ENCODE measurements at regions not wholly inside any gene's neighbourhood (a gene's known extent, or its start where the extent isn't known, plus 50 kb on each side); places are given as distances from the start of the nearest gene placed in this dataset.

DNA sequence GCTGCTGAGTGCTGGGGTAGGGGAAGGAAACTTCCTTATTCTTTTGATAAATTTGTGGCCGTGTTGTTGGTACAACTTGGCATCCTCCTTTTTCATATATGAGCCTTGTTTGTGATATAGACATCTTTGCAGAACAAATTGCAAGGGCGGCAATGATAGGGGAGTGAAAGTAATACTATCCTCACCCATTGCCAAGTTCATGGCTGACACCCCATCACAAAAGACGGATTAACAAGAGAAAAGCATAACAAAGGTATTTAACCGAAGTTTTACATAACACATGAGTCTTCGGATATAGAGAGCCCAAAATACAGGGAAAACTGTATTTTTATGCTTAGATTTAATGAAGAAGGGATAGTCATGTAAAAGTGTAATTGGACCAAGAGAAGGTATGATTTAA lies 86.3 kb upstream of the TMPRSS2 start:
- no peak for DNase-seq (ENCODE audit: low read depth)

DNA sequence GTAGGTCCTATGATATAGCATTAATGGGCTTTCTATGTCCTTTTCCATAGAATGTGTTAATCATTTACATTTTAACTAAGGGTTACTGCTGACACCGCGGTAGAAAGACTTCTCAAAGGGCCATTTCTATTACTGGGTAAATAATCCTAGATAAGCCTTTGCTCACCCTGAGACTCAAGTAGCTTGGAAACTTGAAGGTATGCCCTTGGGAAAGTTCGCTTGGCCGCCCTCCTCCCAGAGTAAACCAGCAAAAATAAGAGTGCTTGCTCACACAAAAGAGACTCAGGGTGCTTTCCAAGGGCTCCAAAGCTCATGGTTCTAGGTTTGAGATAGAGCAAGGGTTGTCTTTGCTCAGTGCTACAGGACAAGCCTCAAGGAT lies 85.8 kb upstream of the TMPRSS2 start:
- DNase-seq (ENCODE audit: low read depth) = no peak

GRCh38 chr21:41593051-41593759 lies 85.2 kb upstream of the TMPRSS2 start:
- no peak for DNase-seq (ENCODE audit: low read depth)

GRCh38 chr21:41589620-41590175 lies 81.7 kb upstream of the TMPRSS2 start:
- DNase-seq (ENCODE audit: low read depth) = no peak

GRCh38 chr21:41589131-41589530 lies 81.2 kb upstream of the TMPRSS2 start:
- no peak for DNase-seq (ENCODE audit: low read depth)

DNA sequence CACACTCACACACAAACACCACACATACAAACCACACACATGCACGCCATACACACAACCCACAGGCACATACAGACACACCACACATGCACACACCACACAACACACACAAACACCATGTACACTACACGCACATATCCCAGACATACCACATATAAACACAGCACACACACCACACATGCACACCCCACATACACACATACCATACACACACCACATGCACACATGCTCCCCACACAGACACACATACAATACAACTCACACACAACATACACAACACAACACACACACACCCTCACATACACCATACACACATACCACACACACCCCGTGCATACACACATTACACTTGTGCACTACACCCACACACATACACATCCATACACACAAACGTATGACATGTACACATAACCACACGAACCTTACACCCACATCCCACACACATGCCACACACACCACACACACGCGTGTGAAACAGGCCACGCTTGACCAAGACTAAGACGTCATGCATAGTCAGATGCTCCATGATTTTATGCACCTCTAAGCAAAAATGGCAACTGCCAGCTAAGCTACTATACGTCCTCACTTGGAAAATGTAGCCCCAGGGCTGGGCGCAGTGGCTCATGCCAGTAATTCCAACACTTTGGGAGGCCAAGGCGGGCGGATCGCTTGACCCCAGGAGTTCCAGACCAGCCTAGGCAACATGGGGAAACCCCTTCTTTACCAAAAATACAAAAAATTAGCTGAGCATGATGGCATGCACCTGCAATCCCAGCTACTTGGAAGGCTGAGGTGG lies 77.4 kb upstream of the TMPRSS2 start:
- DNase-seq (ENCODE audit: low read depth) = no peak

DNA sequence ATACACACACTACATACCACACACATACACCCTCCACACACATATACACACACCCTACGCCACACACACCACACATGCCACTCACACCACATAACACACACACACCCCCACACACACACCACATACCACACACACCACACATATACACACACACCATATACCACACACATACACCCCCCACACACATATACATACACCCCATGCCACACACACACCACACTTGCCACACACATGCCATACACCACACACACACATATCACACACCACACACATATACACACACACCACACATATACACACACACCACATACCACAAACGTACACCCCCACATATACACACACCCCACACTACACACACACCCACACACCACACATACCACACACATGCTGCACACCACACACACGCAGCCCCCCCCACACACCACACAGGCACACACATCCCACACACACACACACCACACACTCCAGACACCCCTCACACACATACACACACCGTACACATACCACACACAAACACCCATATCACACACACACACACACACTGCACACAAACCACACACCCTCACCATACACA lies 76.7 kb upstream of the TMPRSS2 start:
- DNase-seq (ENCODE audit: low read depth) = no peak

DNA sequence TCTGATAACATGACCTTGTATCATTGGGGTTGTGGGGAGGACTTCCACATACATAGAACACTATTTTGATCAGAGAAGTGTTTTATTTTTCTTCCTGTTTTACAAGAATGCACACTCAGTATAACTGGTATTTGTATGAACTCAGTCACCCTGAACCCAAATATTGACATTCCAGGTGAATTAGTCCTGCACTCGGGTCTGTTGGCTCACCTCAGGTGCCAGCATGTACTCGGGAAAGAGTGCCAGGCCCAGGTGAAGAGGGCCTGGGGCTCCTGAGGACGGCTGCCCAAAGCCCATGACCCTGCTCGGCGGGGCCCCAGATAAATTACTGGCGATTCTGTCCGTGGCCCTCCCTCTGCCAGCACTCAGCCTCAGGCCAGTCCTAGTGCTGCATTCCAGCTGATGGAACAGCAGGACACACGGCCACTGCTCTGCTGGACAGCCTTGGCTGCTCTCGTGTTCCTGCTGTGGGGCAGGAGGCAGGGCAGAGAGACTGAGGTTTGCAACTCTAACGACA lies 75.4 kb upstream of the TMPRSS2 start:
- DNase-seq (ENCODE audit: low read depth) = no peak

- DNase-seq (ENCODE audit: low read depth) = no peak
These were observed 74.9 kb upstream of the TMPRSS2 start for GRCh38 chr21:41582866-41583265.

DNA sequence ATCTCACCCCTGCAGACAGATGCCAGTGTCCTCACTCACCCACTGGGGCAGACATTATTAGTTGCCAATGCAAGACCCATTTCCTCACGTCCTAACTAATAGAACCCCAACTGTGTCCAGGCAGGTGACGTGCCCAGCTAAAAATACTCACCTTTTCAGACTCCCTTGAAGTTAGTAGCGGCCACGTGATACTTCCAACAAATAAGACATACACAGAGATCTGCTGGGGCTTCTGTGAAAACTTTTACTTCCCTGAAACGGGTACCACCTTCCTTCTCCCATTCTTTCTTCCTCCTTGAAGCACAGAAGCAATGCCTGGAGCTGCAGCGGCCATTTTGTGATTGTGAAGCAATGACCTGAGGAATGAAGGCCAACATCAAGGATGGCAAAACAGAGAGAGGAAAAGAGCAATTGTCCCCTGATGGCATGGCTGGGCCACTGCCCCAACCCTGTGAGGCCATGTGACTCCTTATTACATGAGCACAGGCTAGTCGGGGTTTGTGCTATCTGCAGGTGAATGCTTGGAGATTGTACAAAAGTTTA lies 74.4 kb upstream of the TMPRSS2 start:
- DNase-seq (ENCODE audit: low read depth) = no peak

- DNase-seq (ENCODE audit: low read depth) = no peak
These were observed 73.8 kb upstream of the TMPRSS2 start for GRCh38 chr21:41581592-41582228.

- no peak for DNase-seq (ENCODE audit: low read depth)
These were observed 73.0 kb upstream of the TMPRSS2 start for GRCh38 chr21:41580758-41581554.

- peak; percentile 9 for DNase-seq (ENCODE audit: low read depth)
These were observed 71.7 kb upstream of the TMPRSS2 start for GRCh38 chr21:41579692-41580091.

- DNase-seq (ENCODE audit: low read depth) = no peak
These were observed 70.8 kb upstream of the TMPRSS2 start for GRCh38 chr21:41578716-41579115.

GRCh38 chr21:41578083-41578482 lies 70.1 kb upstream of the TMPRSS2 start:
- DNase-seq (ENCODE audit: low read depth) = no peak

DNA sequence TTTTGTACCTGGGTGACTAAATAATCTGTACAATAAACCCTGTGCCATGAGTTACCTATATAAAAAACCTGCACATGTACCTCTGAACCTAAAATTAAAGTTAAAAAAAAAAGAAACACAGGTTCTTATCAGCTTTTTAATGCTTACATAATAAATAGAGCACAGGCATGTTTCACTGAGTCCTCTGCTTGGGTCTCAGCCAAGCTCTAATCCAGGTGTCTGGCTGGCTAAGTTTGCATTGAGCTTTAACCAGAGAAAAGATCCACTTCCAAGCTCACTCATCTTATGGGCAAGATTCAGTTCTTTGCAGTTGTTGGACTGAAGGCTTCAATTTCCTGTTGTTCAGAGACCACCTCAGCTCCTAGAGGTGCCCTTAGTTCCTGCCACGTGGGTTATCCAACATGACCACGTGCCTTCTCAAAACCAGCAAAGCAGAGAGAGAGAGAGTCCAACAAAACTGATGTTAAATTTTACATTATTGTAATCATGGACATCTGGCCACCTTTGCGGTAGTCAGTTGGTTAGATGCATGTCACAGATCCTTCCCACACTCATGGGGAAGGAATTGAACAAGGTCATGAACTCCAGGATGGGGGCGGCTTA lies 68.2 kb upstream of the TMPRSS2 start:
- DNase-seq (ENCODE audit: low read depth) = no peak

DNA sequence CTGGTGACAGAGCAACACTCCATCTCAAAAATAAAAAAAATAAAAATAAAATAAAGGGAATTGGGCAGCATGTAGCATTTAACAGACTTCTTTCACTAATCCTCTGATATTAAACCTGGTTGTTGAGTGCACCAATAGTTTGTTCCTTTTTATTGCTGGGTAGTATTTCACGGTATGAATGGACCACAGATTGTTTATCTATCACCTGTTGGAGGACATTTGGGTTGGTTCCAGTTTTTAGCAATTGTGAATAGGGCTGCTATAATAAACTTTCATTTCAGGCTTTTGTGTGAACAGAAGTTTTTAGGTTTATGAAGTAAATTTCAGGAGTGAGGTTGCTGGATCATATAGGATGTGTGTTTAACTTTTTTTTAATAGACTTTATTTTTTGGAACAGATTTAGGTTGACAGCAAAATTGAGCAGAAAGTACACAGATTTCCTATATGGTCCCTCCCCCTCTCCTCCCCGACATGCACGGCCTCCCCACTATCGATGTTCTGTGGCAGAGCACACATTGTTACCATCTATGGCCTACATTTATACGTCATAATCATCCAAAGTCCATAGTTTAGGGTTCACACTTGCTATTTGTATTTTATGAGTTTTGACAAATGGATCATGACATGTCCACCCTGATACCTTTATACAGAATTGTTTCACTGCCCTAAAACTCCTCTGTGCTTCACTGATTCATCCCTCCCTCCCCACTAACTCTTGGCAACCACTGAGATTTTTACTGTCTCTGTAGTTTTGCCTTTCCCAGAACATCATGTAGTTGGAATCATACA lies 66.1 kb upstream of the TMPRSS2 start:
- DNase-seq (ENCODE audit: low read depth) = no peak

DNA sequence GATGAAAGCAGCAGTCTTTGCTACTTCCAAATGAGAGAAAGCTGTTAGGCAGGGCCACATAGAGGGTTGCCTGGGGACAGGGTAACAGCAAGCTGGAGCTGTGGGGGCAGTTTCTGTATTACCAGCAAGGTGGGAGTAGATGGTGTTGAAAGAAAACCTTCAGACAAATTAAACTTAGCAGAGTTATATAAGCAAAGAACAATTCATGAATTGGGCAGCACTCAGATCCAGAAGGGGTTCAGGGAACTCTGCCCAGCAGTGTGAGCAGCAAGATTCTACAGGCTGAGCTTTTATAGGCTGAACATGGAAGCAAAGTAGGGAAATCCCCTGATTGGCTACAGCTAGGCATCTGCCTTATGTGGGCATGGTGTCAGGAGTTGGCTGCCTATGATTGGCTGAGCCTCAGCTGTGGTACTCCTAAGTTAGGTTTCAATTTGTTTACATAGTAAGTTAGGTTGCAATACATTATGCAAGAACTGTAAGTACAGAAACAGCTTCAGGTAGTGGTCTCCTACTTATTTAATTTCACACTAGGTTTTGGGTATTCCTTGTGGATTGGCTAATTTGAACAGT lies 64.1 kb upstream of the TMPRSS2 start:
- no peak for DNase-seq (ENCODE audit: low read depth)
